ENCODE measurements at regions not wholly inside any gene's neighbourhood (a gene's known extent, or its start where the extent isn't known, plus 50 kb on each side); places are given as distances from the start of the nearest gene placed in this dataset.
"Not testable (repeated sequence)": the region's sequence is repeated elsewhere in the genome, so short reads cannot be mapped to it uniquely, and the experiment has no call there.

- peak; percentile 90 for DNase-seq
Measured at GRCh38 chr6:168192195-168192900, 113.3 kb upstream of the FRMD1 start.

DNA sequence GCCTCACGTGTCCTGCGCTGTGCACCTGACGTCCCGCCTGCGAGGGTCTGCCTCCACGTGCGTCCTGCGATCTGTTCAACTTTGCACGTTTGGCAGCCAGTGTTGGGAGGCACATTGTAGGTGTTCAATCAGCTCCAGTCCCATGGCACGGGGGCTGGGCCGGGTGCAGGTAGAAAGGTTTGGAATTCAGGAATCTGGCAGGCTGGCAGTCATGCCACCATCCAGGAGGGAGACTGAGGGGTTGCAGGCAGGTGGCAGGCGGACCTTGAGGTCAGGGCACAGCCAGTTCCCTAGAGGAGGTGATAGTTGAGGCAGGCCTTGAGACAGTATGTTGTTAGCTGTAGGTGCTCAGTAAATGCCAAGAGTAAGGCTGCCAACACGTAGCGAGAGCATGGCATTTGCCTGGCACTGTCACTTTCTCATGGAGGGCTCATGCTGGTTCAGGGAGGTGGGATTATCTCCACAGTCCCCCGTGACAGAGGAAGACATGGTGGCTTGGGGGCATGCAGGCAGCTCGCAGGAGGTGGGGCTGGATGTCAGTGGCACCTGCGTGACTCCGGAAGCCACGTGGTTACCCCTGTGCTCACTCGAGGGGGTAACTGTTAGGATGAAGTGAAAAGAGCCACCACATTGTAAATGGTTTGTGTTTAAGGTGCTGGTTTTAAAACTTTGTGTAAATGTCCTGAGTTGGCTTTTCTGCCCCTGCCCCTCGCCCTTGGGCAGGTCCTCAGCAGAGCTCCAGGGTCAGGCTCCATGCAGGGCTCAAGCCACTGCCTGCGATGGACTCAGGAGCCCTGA, 111.8 kb upstream of the FRMD1 start:
- no peak for DNase-seq

DNA sequence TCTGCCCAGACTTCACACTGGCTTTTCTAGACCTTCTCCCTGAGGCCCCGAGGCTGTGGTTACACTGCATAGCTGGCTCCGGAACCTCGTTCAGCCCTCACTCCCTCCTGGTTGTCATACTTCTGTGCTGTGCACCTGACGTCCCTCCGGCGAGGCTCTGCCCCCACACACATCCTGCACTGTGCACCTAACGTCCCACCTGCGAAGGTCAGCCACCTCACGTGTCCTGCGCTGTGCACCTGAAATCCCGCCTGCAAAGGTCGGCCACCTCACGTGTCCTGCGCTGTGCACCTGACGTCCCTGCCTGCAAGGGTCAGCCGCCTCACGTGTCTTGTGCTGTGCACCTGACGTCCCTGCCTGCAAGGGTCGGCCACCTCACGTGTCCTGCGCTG, 111.0 kb upstream of the FRMD1 start:
- no peak for DNase-seq

- no peak for DNase-seq
Measured at GRCh38 chr6:168189200-168190013, 110.4 kb upstream of the FRMD1 start.

DNA sequence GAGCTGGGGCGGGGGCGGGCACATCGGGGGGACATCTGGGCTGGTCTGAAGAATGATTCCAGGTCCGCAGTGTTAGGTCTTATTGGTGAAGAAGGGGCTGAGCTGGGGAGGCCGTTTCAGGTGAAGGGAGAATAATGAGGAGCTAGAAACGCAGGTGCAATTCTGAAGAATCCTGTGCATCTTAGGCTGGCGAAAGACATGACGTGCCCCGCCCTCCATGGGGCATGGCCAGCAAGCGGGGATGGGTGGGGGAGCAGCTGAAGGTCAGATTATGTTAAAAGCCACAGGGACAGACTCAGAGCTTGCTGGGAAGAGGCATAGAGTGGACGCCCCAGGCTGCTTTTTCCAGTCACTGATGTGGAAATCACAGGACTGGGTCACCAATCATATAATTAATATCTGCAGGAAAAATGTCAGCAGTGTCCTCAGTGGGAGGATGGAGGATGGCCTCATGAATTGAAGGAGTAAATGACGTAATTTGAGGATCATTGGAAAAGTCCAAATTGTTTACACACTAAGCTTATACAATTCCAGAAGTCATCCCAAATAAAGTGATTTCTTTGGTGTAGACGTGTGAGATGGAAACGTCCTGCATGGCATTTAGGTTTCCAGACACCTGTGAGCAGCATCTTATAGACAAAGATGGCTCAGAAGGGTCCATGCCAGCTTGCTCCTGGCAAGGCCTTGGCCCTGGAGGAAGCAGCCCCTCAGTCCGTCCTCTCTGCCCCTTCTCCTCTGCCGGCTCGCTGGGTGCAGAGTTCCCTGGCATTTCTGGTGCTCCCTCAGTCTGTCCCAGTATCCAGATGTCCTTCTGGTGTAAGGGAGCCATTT, 109.6 kb upstream of the FRMD1 start:
- no peak for DNase-seq

- DNase-seq = no peak
Measured at GRCh38 chr6:168186438-168186837, 107.4 kb upstream of the FRMD1 start.

DNA sequence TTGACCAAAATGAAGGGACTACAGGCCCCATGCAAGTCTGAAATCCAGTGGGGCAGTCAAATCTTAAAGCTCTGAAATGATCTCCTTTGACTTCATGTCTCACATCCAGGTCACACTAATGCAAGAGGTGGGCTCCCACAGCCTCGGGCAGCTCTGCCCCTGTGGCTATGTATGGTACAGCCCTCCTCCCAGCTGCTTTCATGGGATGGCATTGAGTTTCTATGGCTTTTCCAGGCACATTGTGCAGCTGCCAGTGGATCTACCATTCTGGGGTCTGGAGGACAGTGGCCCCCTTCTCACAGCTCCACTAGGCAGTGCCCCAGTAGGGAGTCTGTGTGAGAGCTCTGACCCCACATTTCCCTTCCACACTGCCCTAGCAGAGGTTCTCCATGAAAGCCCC, 107.0 kb upstream of the FRMD1 start:
- DNase-seq = not testable (repeated sequence)

GRCh38 chr6:168184701-168185100, 105.7 kb upstream of the FRMD1 start:
- DNase-seq = no peak

GRCh38 chr6:168183613-168183970, 104.6 kb upstream of the FRMD1 start:
- DNase-seq = no peak

- DNase-seq = no peak
Measured at GRCh38 chr6:168182908-168183612, 104.0 kb upstream of the FRMD1 start.

- no peak for DNase-seq
Measured at GRCh38 chr6:168182366-168182765, 103.4 kb upstream of the FRMD1 start.

DNA sequence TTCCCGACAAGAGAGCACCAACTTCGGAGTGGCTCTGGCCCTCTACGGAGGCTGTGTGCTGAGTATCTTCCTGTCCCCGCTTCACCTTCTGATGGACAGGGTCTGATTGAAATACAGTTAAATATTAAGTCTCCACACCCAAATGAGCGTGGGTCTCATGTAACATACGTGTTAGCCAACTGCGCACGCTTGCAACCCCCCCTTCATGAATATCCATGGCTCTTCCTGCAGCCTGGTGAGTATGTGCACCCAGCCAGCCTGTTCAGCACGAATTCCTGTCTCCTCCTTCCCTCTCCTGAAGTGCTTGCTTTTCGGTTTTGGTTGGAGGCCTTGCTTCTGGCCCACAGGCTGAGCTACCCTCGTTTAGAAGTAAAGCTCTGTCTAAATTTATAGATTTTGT, 102.9 kb upstream of the FRMD1 start:
- no peak for DNase-seq

DNA sequence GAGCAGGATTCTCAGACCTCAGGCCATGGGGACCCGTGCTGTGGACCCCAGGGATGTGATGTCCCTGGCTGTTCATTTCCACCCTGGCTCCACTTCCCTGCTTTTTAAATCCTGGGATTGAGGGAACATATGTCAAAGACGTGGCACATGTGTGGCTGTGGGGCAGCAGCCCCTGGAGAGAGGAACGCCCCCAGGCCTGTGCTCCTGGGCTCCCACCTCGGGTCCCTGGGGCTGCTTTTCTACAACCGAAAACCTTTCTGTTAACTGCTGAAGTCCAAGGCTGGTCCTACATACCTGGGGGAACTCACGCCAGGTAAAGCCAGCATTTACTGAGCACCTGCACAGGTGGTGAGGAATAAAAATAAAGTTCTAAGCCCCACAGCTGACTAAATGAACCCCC, 102.3 kb upstream of the FRMD1 start:
- DNase-seq = no peak

- DNase-seq = no peak
Measured at GRCh38 chr6:168180548-168181011, 101.6 kb upstream of the FRMD1 start.

DNA sequence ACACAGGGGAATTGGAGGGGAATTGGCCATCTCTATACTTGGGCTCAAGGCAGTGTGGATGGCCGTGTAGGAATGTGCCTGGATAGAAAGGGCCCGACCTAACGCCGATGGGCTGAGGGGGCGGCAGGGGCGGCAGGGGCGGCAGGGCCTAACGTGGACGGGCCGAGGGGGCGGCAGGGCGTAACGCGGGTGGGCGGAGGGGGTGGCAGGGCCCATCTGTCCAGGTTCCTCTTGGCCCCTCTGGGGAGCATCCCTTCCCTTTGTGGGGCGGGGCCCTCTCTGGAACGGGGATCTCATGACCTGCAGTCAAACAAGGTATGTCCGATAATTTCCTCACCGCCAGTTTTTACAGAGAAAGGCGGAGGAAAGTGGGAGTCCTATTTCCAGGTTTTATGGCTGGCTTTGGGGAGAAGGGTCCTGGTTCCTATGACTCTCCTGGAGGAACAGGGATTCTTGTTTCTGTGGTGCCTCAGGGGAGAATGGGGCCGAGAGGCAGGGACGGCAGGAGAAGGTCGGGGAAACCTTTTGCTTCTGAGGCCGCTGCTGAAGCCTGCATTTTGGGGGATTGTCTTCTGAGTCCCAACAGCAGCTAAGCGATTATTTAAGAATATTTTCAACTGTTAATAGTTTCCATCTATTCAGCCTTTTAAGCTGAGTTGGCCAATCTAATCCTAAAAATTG, 100.8 kb upstream of the FRMD1 start:
- no peak for DNase-seq

DNA sequence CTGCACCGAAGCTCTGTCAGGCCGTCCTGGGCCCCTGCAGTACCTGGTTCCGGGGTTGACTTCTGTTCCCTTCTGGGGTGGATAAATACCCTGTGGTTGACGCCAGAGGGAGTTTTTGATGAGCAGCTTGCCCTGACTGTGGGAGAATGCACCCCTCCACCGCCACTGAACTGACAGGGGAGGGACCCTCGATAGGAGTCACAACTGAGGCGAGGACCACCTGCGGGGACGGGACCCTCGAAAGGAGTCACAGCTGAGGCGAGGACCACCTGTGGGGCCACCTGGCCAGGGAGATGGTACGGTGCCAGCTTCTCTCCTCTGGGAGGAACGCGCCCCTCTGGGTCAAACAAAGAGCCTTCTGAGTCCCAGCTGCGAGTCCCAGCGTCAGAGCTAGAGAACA, 100.1 kb upstream of the FRMD1 start:
- DNase-seq = no peak

- no peak for DNase-seq
Measured at GRCh38 chr6:168177103-168177891, 98.3 kb upstream of the FRMD1 start.

DNA sequence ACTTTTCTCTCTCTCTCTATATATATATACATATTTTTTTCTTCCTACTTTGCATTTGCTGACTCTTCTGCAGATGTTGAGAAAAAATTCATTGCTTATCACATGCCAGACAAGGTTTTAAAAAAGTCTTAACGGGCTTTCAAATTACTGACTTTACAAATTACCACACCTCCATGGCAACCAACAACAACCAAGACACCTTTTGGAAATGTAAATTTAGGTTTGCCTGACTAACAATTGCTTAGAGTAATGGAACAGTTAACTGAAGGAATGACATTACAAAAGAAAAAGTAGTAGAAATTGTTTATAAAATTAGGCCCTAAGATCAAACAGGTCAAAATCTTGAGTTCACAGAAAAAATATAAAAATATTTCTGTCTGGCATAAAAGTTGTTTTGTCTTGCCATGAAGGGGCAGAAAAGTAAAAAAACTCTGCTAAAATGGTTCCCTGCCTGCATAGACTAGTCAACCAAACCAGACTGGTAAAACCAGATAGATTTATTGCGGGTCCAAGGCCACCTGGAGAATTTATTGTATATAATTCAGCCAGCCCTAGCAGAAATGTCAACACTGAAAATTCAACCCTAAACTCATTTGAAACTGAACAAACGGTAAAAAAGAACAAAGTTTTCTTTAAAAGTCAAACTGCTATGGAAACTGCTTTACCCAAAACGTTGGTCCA, 92.8 kb upstream of the FRMD1 start:
- no peak for DNase-seq

DNA sequence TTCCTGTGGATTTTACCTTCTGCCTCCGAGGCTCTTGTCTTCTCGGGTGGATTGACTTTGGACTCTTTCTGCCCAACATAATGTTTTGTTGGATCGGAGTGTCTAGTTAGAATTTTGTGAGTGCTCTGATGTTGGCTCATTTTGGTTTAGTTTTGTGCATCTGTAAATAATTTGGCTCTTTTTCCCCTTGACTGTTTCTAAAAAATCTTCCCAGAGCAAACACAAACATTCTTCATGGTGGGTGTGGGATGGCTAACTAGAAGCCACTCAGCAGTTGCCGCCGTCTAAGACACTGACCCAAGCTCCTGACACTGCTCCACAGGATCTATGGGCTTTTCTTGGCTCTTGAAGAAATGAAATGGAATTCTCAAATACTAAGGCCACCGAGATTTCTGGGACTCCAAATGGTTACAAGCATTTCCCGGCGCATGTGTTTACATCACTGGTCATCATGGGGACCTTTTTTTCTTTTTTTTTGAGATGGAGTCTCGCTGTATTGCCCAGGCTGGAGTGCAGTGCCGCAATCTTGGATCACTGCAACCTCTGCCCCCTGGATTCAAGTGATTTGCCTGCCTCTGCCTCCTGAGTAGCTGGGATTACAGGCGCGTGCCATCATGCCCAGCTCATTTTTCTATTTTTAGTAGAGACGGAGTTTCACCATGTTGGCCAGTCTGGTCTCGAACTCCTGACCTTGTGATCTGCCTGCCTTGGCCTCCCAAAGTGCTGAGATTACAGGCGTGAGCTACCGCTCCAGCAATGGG, 92.0 kb upstream of the FRMD1 start:
- DNase-seq = no peak
